ENCODE measurements at regions not wholly inside any gene's neighbourhood (a gene's known extent, or its start where the extent isn't known, plus 50 kb on each side); places are given as distances from the start of the nearest gene placed in this dataset.
"Not testable (repeated sequence)": the region's sequence is repeated elsewhere in the genome, so short reads cannot be mapped to it uniquely, and the experiment has no call there.

GRCh38 chr4:55002431-55002830, 123.0 kb downstream of the KDR start:
- Histone ChIP-seq H3K4me2 (ENCODE audit: low read depth, low read length, poor library complexity, severe bottlenecking) (no peak overlapping the region), H3K27me3 (ENCODE audit: low read length) (no peaks in the 10 kb centered on the region), H3K9me3 (ENCODE audit: insufficient read depth, low read length) (no peaks in the 10 kb centered on the region), H3K4me3 (ENCODE audit: insufficient read depth, low read length, poor library complexity, severe bottlenecking) (no peak overlapping the region), H3K36me3 (ENCODE audit: low read length) (no peaks in the 10 kb centered on the region), H4K20me1 (ENCODE audit: low read depth, low read length) (no peaks in the 10 kb centered on the region), H3K9ac (ENCODE audit: low read length) (no peak overlapping the region), H2AFZ (ENCODE audit: low read depth, low read length, severe bottlenecking) (no peak overlapping the region), H3K9me2 (replicated peaks; ENCODE audit: insufficient read depth, low read length) (no peaks in the 10 kb centered on the region), H3K27ac (ENCODE audit: low read depth, low read length) (no peak overlapping the region), H3F3A (ENCODE audit: insufficient read depth) (no peaks in the 10 kb centered on the region), H3K79me2 (ENCODE audit: insufficient read depth, low read length) (no peaks in the 10 kb centered on the region)
- TF ChIP-seq CTCF (IDR thresholded peaks at IDR 0.05; ENCODE audit: insufficient read depth, low read length, poor library complexity, severe bottlenecking) (no peak), EZH2phosphoT487 (conservative IDR thresholded peaks at IDR 0.05; ENCODE audit: low read length) (no peak)

- Histone ChIP-seq H3K4me3 (ENCODE audit: insufficient read depth, low read length, poor library complexity, severe bottlenecking) (no peak overlapping the region), H3K36me3 (ENCODE audit: low read length) (no peaks in the 10 kb centered on the region), H3K9me3 (ENCODE audit: insufficient read depth, low read length) (no peaks in the 10 kb centered on the region), H3K4me2 (ENCODE audit: low read depth, low read length, poor library complexity, severe bottlenecking) (no peak overlapping the region), H3K79me2 (ENCODE audit: insufficient read depth, low read length) (no peaks in the 10 kb centered on the region), H3K9ac (ENCODE audit: low read length) (no peak overlapping the region), H3K9me2 (replicated peaks; ENCODE audit: insufficient read depth, low read length) (no peaks in the 10 kb centered on the region), H3K27ac (ENCODE audit: low read depth, low read length) (no peak overlapping the region), H4K20me1 (ENCODE audit: low read depth, low read length) (no peaks in the 10 kb centered on the region), H3F3A (ENCODE audit: insufficient read depth) (no peaks in the 10 kb centered on the region), H2AFZ (ENCODE audit: low read depth, low read length, severe bottlenecking) (no peak overlapping the region), H3K27me3 (ENCODE audit: low read length) (no peaks in the 10 kb centered on the region)
- TF ChIP-seq CTCF (IDR thresholded peaks at IDR 0.05; ENCODE audit: insufficient read depth, low read length, poor library complexity, severe bottlenecking) (no peak), EZH2phosphoT487 (conservative IDR thresholded peaks at IDR 0.05; ENCODE audit: low read length) (no peak)
Observed at GRCh38 chr4:55001538-55001937, 123.9 kb downstream of the KDR start.

DNA sequence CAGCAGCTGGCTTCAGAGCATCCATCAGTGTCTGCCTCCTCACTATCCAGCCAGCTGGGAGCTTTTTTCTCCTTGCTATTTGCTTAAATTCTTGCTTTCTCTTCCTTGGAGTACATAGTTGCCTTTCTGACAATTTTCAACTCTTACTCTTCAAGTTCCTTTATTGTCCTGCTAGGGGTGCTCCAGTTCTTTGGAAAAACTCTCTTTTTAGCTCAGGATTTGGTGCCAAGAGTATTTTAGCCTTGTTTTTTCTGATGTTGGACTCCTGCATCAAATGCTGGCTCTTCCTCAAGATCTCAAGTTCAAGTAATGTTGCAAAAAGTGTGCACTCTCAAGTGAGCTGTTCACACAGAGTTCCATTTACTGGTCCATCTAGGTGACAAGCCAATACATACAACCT, 126.4 kb downstream of the KDR start:
- Histone ChIP-seq H3K27ac (ENCODE audit: low read depth, low read length) (no peak overlapping the region), H4K20me1 (ENCODE audit: low read depth, low read length) (no peaks in the 10 kb centered on the region), H3F3A (ENCODE audit: insufficient read depth) (no peaks in the 10 kb centered on the region), H3K9ac (ENCODE audit: low read length) (no peak overlapping the region), H3K4me3 (ENCODE audit: insufficient read depth, low read length, poor library complexity, severe bottlenecking) (no peak overlapping the region), H3K79me2 (ENCODE audit: insufficient read depth, low read length) (no peaks in the 10 kb centered on the region), H3K4me2 (ENCODE audit: low read depth, low read length, poor library complexity, severe bottlenecking) (no peak overlapping the region), H3K27me3 (ENCODE audit: low read length) (no peaks in the 10 kb centered on the region), H3K36me3 (ENCODE audit: low read length) (no peaks in the 10 kb centered on the region), H2AFZ (ENCODE audit: low read depth, low read length, severe bottlenecking) (no peak overlapping the region), H3K9me2 (replicated peaks; ENCODE audit: insufficient read depth, low read length) (no peaks in the 10 kb centered on the region), H3K9me3 (ENCODE audit: insufficient read depth, low read length) (no peaks in the 10 kb centered on the region)
- no peak for TF ChIP-seq EZH2phosphoT487 (conservative IDR thresholded peaks at IDR 0.05; ENCODE audit: low read length)
- no peak for TF ChIP-seq CTCF (IDR thresholded peaks at IDR 0.05; ENCODE audit: insufficient read depth, low read length, poor library complexity, severe bottlenecking)

GRCh38 chr4:54993473-54994026, 131.8 kb downstream of the KDR start:
- not testable (repeated sequence) for H3K36me3 ChIP-seq (ENCODE audit: low read length); H3K79me2 ChIP-seq (ENCODE audit: insufficient read depth, low read length); H3F3A ChIP-seq (ENCODE audit: insufficient read depth); H3K27me3 ChIP-seq (ENCODE audit: low read length); H3K9me2 ChIP-seq (replicated peaks; ENCODE audit: insufficient read depth, low read length); H3K4me2 ChIP-seq (ENCODE audit: low read depth, low read length, poor library complexity, severe bottlenecking); H3K9me3 ChIP-seq (ENCODE audit: insufficient read depth, low read length); H2AFZ ChIP-seq (ENCODE audit: low read depth, low read length, severe bottlenecking); H3K27ac ChIP-seq (ENCODE audit: low read depth, low read length); H3K9ac ChIP-seq (ENCODE audit: low read length); H3K4me3 ChIP-seq (ENCODE audit: insufficient read depth, low read length, poor library complexity, severe bottlenecking); H4K20me1 ChIP-seq (ENCODE audit: low read depth, low read length)

Data from SU-DHL-6 (cell line).